GM23338 (cell line): ENCODE measurements at regions not wholly inside any gene's neighbourhood (a gene's known extent, or its start where the extent isn't known, plus 50 kb on each side); places are given as distances from the start of the nearest gene placed in this dataset.

ENCODE experiments used
- EZH2phosphoT487 ChIP-seq: fragments of 200-600 bp; sonication (generic); IDR thresholded peaks from one replicate; pipeline ENCODE4 v1.8.1; 2018; ENCODE audit warnings: antibody characterized with exemption; ENCODE audit not compliant: unreplicated experiment
- POLR2AphosphoS5 ChIP-seq: IDR thresholded peaks from 2 replicates; pipeline ENCODE4 v1.6.1; 2016; ENCODE audit warnings: antibody characterized with exemption, low read depth
- REST ChIP-seq: IDR thresholded peaks from one replicate; pipeline ENCODE4 v1.6.1; 2018; ENCODE audit warnings: antibody characterized with exemption; ENCODE audit not compliant: unreplicated experiment
- ZNF114 ChIP-seq: fragments of 250-450 bp; sonication (Bioruptor Pico); IDR thresholded peaks from 2 replicates; pipeline ENCODE4 v1.5.0; 2020; ENCODE audit warnings: mild to moderate bottlenecking, moderate library complexity
- ZNF462 ChIP-seq: fragments of 250-450 bp; sonication (Bioruptor Pico); IDR thresholded peaks from 2 replicates; pipeline ENCODE4 v1.5.0; 2020; ENCODE audit warnings: mild to moderate bottlenecking, moderate library complexity
- TF ChIP-seq, protein P1 (sequence below): IDR thresholded peaks from 2 replicates; pipeline ENCODE4 v1.6.1; 2016; ENCODE audit warnings: antibody characterized with exemption

GRCh38 chr5:125750147-125750860 is 672.9 kb upstream of the GRAMD2B start (continued):
- TF ChIP-seq ZNF462 (no peak), ZNF114 (CRISPR knock-in tag) (no peak), REST (no peak), POLR2AphosphoS5 (no peak), EZH2phosphoT487 (no peak)
- TF ChIP-seq, protein P1, sequence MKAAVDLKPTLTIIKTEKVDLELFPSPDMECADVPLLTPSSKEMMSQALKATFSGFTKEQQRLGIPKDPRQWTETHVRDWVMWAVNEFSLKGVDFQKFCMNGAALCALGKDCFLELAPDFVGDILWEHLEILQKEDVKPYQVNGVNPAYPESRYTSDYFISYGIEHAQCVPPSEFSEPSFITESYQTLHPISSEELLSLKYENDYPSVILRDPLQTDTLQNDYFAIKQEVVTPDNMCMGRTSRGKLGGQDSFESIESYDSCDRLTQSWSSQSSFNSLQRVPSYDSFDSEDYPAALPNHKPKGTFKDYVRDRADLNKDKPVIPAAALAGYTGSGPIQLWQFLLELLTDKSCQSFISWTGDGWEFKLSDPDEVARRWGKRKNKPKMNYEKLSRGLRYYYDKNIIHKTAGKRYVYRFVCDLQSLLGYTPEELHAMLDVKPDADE = no peak
